ENCODE measurements at regions not wholly inside any gene's neighbourhood (a gene's known extent, or its start where the extent isn't known, plus 50 kb on each side); places are given as distances from the start of the nearest gene placed in this dataset.

DNA sequence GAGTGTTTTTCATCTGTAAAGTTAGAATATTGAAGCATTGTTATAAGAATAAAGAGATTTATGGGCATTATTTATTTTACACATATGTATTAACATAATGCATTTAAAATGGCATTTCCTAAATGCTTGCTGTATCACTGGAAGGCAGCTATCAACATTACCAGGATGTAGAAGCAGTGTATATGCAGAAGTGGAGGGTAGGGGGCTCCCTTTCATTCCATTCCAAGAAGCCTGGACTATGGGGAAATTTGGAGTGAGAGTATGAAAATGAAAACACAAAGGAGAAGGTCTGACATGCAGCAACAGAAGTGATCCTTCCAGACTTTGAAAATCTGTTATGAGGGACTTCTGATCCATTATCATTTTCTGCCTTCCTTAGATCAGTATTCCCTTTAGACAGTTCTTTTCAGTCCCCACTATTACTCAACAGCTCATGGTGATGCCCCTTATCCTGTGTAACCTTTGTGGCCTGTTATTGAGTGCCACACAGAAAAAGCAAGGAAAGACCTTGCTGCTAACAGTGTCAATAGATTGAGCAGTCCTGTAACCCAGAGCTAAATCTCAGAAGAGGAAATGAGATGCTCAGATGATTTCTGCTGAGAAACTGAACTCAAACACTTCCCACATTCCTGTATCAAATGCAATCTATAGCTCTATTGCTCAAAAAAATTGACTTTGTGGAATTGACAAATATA, 216.6 kb downstream of the HNMT start:
- TF ChIP-seq, protein P1, sequence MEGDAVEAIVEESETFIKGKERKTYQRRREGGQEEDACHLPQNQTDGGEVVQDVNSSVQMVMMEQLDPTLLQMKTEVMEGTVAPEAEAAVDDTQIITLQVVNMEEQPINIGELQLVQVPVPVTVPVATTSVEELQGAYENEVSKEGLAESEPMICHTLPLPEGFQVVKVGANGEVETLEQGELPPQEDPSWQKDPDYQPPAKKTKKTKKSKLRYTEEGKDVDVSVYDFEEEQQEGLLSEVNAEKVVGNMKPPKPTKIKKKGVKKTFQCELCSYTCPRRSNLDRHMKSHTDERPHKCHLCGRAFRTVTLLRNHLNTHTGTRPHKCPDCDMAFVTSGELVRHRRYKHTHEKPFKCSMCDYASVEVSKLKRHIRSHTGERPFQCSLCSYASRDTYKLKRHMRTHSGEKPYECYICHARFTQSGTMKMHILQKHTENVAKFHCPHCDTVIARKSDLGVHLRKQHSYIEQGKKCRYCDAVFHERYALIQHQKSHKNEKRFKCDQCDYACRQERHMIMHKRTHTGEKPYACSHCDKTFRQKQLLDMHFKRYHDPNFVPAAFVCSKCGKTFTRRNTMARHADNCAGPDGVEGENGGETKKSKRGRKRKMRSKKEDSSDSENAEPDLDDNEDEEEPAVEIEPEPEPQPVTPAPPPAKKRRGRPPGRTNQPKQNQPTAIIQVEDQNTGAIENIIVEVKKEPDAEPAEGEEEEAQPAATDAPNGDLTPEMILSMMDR (IDR thresholded peaks at IDR 0.05; ENCODE audit: insufficient read depth, low read depth, low read length), result no peak
- TF ChIP-seq EZH2 (IDR thresholded peaks at IDR 0.05; ENCODE audit: insufficient read depth, low read length), result no peak
